Spleen (tissue), 7 donors: ENCODE measurements at regions not wholly inside any gene's neighbourhood (a gene's known extent, or its start where the extent isn't known, plus 50 kb on each side); places are given as distances from the start of the nearest gene placed in this dataset.

Experiments used
- CTCF ChIP-seq, 11 experiments: fragments of 200-600 bp in 7 of 11; fragments of 450-650 bp in 4 of 11; sonication (generic) in 4 of 11; IDR thresholded peaks in 8 of 11; conservative IDR thresholded peaks in 3 of 11; 1 replicate in 7 of 11; 2 replicates in 4 of 11; pipeline versions ENCODE4 v1.4.0 to v1.8.0; 2016 to 2021; ENCODE audit warnings: antibody characterized with exemption in 11 of 11, inconsistent platforms in 4 of 11, mild to moderate bottlenecking in 1 of 11
- POLR2A ChIP-seq, 3 donors: fragments of 450-650 bp; IDR thresholded peaks; one replicate each; pipeline ENCODE4 v1.5.1; 2017; ENCODE audit warnings: antibody characterized with exemption in 3 of 3, mild to moderate bottlenecking in 1 of 3
- donor health status: DM: no; HTN: no; CAD: no; lungs with moderate emphysema.
- donor health status: DM: no; HTN: no; CAD: no.
- donor health status: DM: no; HTN: no; CAD: no.

- TF ChIP-seq CTCF (IDR thresholded peaks at IDR 0.05 in 8 of 11, conservative IDR thresholded peaks at IDR 0.05 in 3 of 11), result no peak
- TF ChIP-seq POLR2A (IDR thresholded peaks at IDR 0.05), result no peak
Measured at GRCh38 chr5:57327561-57328367, 153.9 kb downstream of the GPBP1 start.
